Fibroblast of lung (primary cell): ENCODE measurements at regions not wholly inside any gene's neighbourhood (a gene's known extent, or its start where the extent isn't known, plus 50 kb on each side); places are given as distances from the start of the nearest gene placed in this dataset.

ENCODE experiments used
- DNase-seq, 2 donors: peaks; one replicate each; pipeline versions ENCODE4 v3.0.0 to v3.0.0-alpha.2; 2010; ENCODE audit warnings: low read depth in 2 of 2
- H2AFZ ChIP-seq: 2 replicates; pipeline ENCODE4 v1.5.1; 2012; ENCODE audit warnings: low read length, control low read depth, inconsistent platforms
- H3K27ac ChIP-seq: 2 replicates; pipeline ENCODE4 v1.5.1; 2011; ENCODE audit warnings: low read length, control low read depth; ENCODE audit not compliant: insufficient read depth
- H3K27me3 ChIP-seq: 2 replicates; pipeline ENCODE4 v1.5.1; 2011; ENCODE audit warnings: mild to moderate bottlenecking, low read length; ENCODE audit not compliant: control insufficient read depth, insufficient read depth
- H3K36me3 ChIP-seq: 2 replicates; pipeline ENCODE4 v1.5.1; 2011; ENCODE audit warnings: low read length; ENCODE audit not compliant: control insufficient read depth, insufficient read depth
- H3K4me1 ChIP-seq: 2 replicates; pipeline ENCODE4 v1.5.1; 2011; ENCODE audit warnings: low read length; ENCODE audit not compliant: control insufficient read depth, insufficient read depth; ENCODE audit errors: extremely low read depth
- H3K4me2 ChIP-seq: 2 replicates; pipeline ENCODE4 v1.5.1; 2011; ENCODE audit warnings: low read length, control low read depth; ENCODE audit not compliant: insufficient read depth; ENCODE audit errors: extremely low read depth
- H3K4me3 ChIP-seq, 4 experiments: fragments of 200-600 bp in 1 of 4; sonication (generic) in 1 of 4; replicated peaks in 1 of 4; 2 replicates each; pipeline ENCODE4 v1.5.1; 2011 to 2016; ENCODE audit warnings: low read length in 4 of 4, low read depth in 3 of 4, mild to moderate bottlenecking in 3 of 4, control low read depth in 2 of 4, inconsistent platforms in 1 of 4, mixed read lengths in 1 of 4; ENCODE audit not compliant: insufficient read depth in 1 of 4; ENCODE audit errors: control extremely low read depth in 1 of 4
- H3K79me2 ChIP-seq: 2 replicates; pipeline ENCODE4 v1.5.1; 2012; ENCODE audit warnings: mild to moderate bottlenecking, low read length, inconsistent platforms; ENCODE audit not compliant: control insufficient read depth, insufficient read depth
- H3K9ac ChIP-seq: 2 replicates; pipeline ENCODE4 v1.5.1; 2011; ENCODE audit warnings: mild to moderate bottlenecking, low read length, control low read depth; ENCODE audit not compliant: insufficient read depth
- H3K9me3 ChIP-seq: 2 replicates; pipeline ENCODE4 v1.5.1; 2012; ENCODE audit warnings: low read depth, low read length; ENCODE audit not compliant: control insufficient read depth, insufficient read depth
- H4K20me1 ChIP-seq: 2 replicates; pipeline ENCODE4 v1.5.1; 2011; ENCODE audit warnings: low read length; ENCODE audit not compliant: control insufficient read depth, insufficient read depth; ENCODE audit errors: extremely low read depth
- CTCF ChIP-seq, 2 donors: IDR thresholded peaks in 1 of 2; conservative IDR thresholded peaks in 1 of 2; 1 replicate in 1 of 2; 2 replicates in 1 of 2; pipeline ENCODE4 v1.5.1; 2011 to 2012; ENCODE audit warnings: low read length in 2 of 2, control low read depth in 1 of 2, inconsistent platforms in 1 of 2, low read depth in 1 of 2, mild to moderate bottlenecking in 1 of 2
- EZH2 ChIP-seq: IDR thresholded peaks from 2 replicates; pipeline ENCODE4 v1.5.1; 2012; ENCODE audit warnings: low read length, control low read depth, mild to moderate bottlenecking; ENCODE audit errors: missing control alignments

GRCh38 chr4:170623899-170624298 lies 534.1 kb upstream of the AADAT start:
- TF ChIP-seq CTCF (conservative IDR thresholded peaks at IDR 0.05 in 1 of 2, IDR thresholded peaks at IDR 0.05 in 1 of 2; ENCODE audit: low read depth in 1 of 2, low read length in 2 of 2) (no peak), EZH2 (no peak)
- no peaks in the 10 kb centered on the region for H3K79me2 ChIP-seq

GRCh38 chr4:170610434-170610833 lies 520.7 kb upstream of the AADAT start:
- Histone ChIP-seq H3K27ac (no peak overlapping the region), H3K9me3 (no peaks in the 10 kb centered on the region), H2AFZ (no peak overlapping the region), H4K20me1 (no peaks in the 10 kb centered on the region), H3K4me2 (no peak overlapping the region), H3K79me2 (no peaks in the 10 kb centered on the region), H3K4me3 (no peak overlapping the region), H3K9ac (no peak overlapping the region), H3K36me3 (no peaks in the 10 kb centered on the region), H3K4me1 (no peaks in the 10 kb centered on the region), H3K27me3 (no peaks in the 10 kb centered on the region)
- TF ChIP-seq EZH2 (no peak), CTCF (conservative IDR thresholded peaks at IDR 0.05 in 1 of 2, IDR thresholded peaks at IDR 0.05 in 1 of 2; ENCODE audit: low read depth in 1 of 2, low read length in 2 of 2) (no peak)
- no peak for DNase-seq

More at GRCh38 chr4:170623899-170624298, 534.1 kb upstream of the AADAT start:
- Histone ChIP-seq H3K9me3 (no peaks in the 10 kb centered on the region), H3K27me3 (no peaks in the 10 kb centered on the region), H3K9ac (no peak overlapping the region), H3K27ac (no peak overlapping the region), H3K4me2 (no peak overlapping the region), H3K36me3 (no peaks in the 10 kb centered on the region), H4K20me1 (no peaks in the 10 kb centered on the region), H3K4me1 (no peaks in the 10 kb centered on the region), H2AFZ (no peak overlapping the region), H3K4me3 (no peak overlapping the region)
- DNase-seq: no peak

- no peak overlapping the region for H3K4me2 ChIP-seq
- DNase-seq: no peak
- TF ChIP-seq EZH2: no peak
- no peak for TF ChIP-seq CTCF (conservative IDR thresholded peaks at IDR 0.05 in 1 of 2, IDR thresholded peaks at IDR 0.05 in 1 of 2; ENCODE audit: low read depth in 1 of 2, low read length in 2 of 2)
- H3K27me3 ChIP-seq: no peaks in the 10 kb centered on the region
- H3K9ac ChIP-seq: no peak overlapping the region
- H3K4me3 ChIP-seq: no peak overlapping the region
- H3K36me3 ChIP-seq: no peaks in the 10 kb centered on the region
- no peak overlapping the region for H3K27ac ChIP-seq
- no peaks in the 10 kb centered on the region for H3K79me2 ChIP-seq
- H3K4me1 ChIP-seq: no peaks in the 10 kb centered on the region
- H3K9me3 ChIP-seq: no peaks in the 10 kb centered on the region
- H2AFZ ChIP-seq: no peak overlapping the region
- no peaks in the 10 kb centered on the region for H4K20me1 ChIP-seq
These were observed 510.1 kb upstream of the AADAT start for GRCh38 chr4:170599894-170600293.
